ENCODE measurements at regions not wholly inside any gene's neighbourhood (a gene's known extent, or its start where the extent isn't known, plus 50 kb on each side); places are given as distances from the start of the nearest gene placed in this dataset.

DNA sequence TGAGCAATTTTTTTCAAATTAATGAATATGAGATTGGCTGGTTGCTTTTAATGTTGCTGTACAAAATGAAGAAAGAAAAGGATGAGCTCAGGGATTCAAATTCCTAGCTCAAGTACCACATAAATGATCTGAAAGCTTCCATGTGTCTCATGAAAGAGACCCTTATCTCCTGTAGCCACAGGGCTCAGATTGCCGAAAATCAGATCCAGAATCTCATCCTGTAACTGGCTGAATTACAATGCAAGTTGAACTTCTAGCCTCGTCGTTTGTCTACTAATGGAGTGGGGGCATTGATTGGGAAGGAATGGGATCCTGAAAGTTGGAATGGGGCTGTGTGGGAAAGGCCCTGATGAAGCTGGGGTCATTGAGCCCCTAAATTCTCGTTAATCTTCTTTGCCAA, 143.4 kb upstream of the ATP6AP2 start:
- H3K9me3 ChIP-seq (ENCODE audit: control insufficient read depth, low read depth, low read length): no peaks in the 10 kb centered on the region
- peaks cover 22% of the 10 kb centered on the region for H3K4me1 ChIP-seq (ENCODE audit: control insufficient read depth, insufficient read depth, low read length)
- no CpG with 5 or more reads among the region's 4 CpGs for WGBS (ENCODE audit: insufficient coverage, low lambda C conversion rate)
- H3K36me3 ChIP-seq (ENCODE audit: control insufficient read depth, insufficient read depth, low read length): no peaks in the 10 kb centered on the region
- no peak overlapping the region for H3K4me3 ChIP-seq (ENCODE audit: low read length)
- H3K27ac ChIP-seq (ENCODE audit: low read length): no peak overlapping the region
- DNase-seq: no peak
- no peaks in the 10 kb centered on the region for H3K27me3 ChIP-seq (ENCODE audit: control insufficient read depth, insufficient read depth, low read length)

DNA sequence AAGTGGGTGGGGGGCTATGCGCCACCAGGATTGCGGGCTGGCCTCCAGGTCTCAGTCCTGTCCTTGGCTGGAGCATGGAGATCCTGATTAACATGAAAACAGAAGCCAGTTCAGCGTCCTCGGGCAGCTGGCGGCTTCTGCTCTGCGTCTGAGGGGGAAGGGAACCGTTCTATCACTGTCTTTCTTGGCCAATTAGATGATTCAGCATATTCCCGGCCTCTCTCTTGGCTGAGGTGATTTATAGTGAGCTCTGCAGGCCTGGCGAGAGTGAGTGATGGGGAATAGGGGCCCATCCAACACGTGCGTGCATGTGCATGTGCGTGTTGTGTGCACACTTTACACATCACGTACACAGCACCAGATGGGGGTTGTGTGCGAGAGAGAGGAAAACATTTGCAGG, 145.8 kb upstream of the ATP6AP2 start:
- peaks cover 3% of the 10 kb centered on the region for H3K9me3 ChIP-seq (ENCODE audit: control insufficient read depth, low read depth, low read length)
- H3K4me1 ChIP-seq (ENCODE audit: control insufficient read depth, insufficient read depth, low read length): peaks cover 19% of the 10 kb centered on the region
- DNase-seq: peak; percentile 41 to 71
- H3K36me3 ChIP-seq (ENCODE audit: control insufficient read depth, insufficient read depth, low read length): no peaks in the 10 kb centered on the region
- no CpG with 5 or more reads among the region's 14 CpGs for WGBS (ENCODE audit: insufficient coverage, low lambda C conversion rate)
- no peak overlapping the region for H3K4me3 ChIP-seq (ENCODE audit: low read length)
- H3K27ac ChIP-seq (ENCODE audit: low read length): peak overlapping the region; percentile 47
- H3K27me3 ChIP-seq (ENCODE audit: control insufficient read depth, insufficient read depth, low read length): no peaks in the 10 kb centered on the region

DNA sequence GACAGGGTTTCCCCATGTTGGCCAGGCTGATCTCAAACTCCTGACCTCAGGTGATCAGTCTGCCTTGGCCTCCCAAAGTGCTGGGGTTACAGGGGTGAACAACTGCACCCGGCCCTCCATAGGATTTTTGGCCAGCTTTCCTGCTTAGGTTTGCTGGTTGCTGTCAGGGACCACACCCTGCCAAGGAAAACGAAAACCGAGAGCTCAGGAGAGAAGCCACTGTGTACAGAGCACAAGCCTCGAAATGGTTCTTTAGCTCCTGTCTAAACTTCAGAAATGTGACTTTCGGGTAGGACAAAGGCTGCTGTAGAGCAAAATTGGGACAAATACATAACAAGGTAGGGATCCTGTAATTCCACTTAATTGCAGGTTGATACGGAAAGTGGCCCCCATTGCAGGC, 146.3 kb upstream of the ATP6AP2 start:
- no CpG with 5 or more reads among the region's 6 CpGs for WGBS (ENCODE audit: insufficient coverage, low lambda C conversion rate)
- Histone ChIP-seq H3K27me3 (ENCODE audit: control insufficient read depth, insufficient read depth, low read length) (no peaks in the 10 kb centered on the region), H3K4me1 (ENCODE audit: control insufficient read depth, insufficient read depth, low read length) (peaks cover 19% of the 10 kb centered on the region), H3K36me3 (ENCODE audit: control insufficient read depth, insufficient read depth, low read length) (no peaks in the 10 kb centered on the region), H3K9me3 (ENCODE audit: control insufficient read depth, low read depth, low read length) (peaks cover 8% of the 10 kb centered on the region), H3K4me3 (ENCODE audit: low read length) (no peak overlapping the region), H3K27ac (ENCODE audit: low read length) (peak overlapping the region; percentile 47)
- no peak for DNase-seq

DNA sequence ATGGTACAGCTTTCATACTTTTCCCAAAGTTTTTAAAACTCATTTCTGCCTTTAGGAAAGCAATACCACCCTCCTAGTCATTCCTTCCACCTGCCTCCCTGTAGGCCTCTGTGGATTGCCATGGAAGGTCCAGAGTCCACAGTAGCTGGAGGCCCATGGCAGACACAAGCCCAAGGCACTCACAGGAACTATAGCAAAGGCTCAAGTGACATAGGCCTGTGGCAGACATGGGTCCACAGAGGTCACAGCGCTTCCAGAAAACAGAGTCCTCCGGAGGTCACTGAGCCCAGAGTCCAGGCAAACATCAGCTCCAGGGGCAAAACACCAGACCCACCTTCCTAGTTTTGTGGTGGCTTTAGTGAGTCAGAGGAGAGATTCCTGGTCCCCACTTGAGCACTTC, 147.6 kb upstream of the ATP6AP2 start:
- Histone ChIP-seq H3K27ac (ENCODE audit: low read length) (peak overlapping the region; percentile 63), H3K4me1 (ENCODE audit: control insufficient read depth, insufficient read depth, low read length) (peaks cover 19% of the 10 kb centered on the region), H3K27me3 (ENCODE audit: control insufficient read depth, insufficient read depth, low read length) (no peaks in the 10 kb centered on the region), H3K9me3 (ENCODE audit: control insufficient read depth, low read depth, low read length) (peaks cover 9% of the 10 kb centered on the region), H3K4me3 (ENCODE audit: low read length) (no peak overlapping the region), H3K36me3 (ENCODE audit: control insufficient read depth, insufficient read depth, low read length) (no peaks in the 10 kb centered on the region)
- DNase-seq: peak; percentile 49 to 77
- no CpG with 5 or more reads among the region's 2 CpGs for WGBS (ENCODE audit: insufficient coverage, low lambda C conversion rate)

DNA sequence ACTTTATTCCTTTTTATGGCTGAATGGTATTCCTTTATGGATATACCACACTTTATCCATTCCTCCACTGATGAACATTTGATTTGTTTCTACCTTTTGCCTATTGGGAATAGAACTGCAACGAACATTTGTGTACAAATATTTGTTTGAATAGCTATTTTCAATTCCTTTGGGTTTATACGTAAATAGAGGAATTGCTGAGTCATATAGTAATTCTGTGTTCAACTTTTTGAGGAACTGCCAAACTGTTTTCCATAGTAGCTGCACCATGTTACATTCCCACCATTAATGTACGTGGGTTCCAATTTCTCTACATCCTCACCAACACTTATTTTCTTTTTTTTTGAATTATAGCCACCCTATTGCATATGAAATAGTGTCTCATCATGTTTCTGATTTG, 156.5 kb upstream of the ATP6AP2 start:
- no peak for DNase-seq
- 100% methylated on average over 1 of the region's 3 CpGs for WGBS (ENCODE audit: insufficient coverage, low lambda C conversion rate)
- Histone ChIP-seq H3K36me3 (ENCODE audit: control insufficient read depth, insufficient read depth, low read length) (no peaks in the 10 kb centered on the region), H3K27ac (ENCODE audit: low read length) (no peak overlapping the region), H3K9me3 (ENCODE audit: control insufficient read depth, low read depth, low read length) (peaks cover 4% of the 10 kb centered on the region), H3K4me3 (ENCODE audit: low read length) (no peak overlapping the region), H3K4me1 (ENCODE audit: control insufficient read depth, insufficient read depth, low read length) (peaks cover 3% of the 10 kb centered on the region), H3K27me3 (ENCODE audit: control insufficient read depth, insufficient read depth, low read length) (no peaks in the 10 kb centered on the region)

DNA sequence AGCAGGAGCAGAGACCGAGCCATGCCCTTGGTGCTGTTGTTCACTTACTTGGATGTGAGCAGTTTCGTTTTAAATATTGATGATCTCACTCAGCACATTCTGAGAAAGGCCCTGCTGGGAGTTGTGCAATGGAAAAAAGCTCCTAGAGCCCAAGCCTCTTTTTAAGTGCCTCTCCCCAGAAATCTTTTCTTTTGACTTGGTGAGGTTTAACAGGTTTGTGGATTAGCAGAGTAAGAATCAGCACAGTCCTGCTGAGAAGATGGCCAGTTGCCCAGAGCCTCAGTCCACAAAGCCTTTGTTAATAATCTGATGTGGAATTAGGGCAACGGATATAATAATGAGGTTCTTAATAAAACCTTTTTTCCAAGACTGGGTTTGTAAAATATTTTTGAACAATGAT, 157.5 kb upstream of the ATP6AP2 start:
- H3K27ac ChIP-seq (ENCODE audit: low read length): no peak overlapping the region

DNA sequence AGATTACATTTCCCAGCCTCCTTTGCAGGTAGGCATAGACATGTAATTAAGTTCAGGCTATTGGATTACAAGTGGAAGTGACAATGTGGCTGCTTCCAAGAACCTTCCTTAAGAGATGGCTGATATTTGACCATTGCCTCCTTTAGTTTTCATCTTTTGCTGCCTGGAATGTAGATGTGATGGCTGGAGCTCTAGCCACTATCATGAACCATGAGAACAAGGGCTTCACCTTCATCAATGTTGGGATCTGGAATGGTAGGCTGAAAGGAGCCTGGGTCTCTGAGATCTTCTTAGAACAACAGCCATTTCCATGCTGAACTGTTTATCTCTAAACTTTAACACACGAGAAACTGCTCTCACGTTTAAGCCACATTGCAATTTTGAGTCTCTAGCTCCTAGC, 158.7 kb upstream of the ATP6AP2 start:
- H3K27me3 ChIP-seq (ENCODE audit: control insufficient read depth, insufficient read depth, low read length): no peaks in the 10 kb centered on the region
- WGBS (ENCODE audit: insufficient coverage, low lambda C conversion rate): no CpG with 5 or more reads among the region's 2 CpGs
- H3K36me3 ChIP-seq (ENCODE audit: control insufficient read depth, insufficient read depth, low read length): no peaks in the 10 kb centered on the region
- H3K27ac ChIP-seq (ENCODE audit: low read length): no peak overlapping the region
- H3K4me3 ChIP-seq (ENCODE audit: low read length): no peak overlapping the region
- no peaks in the 10 kb centered on the region for H3K9me3 ChIP-seq (ENCODE audit: control insufficient read depth, low read depth, low read length)
- DNase-seq: no peak
- H3K4me1 ChIP-seq (ENCODE audit: control insufficient read depth, insufficient read depth, low read length): no peaks in the 10 kb centered on the region

More for the DNA sequence above, 157.5 kb upstream of the ATP6AP2 start:
- Histone ChIP-seq H3K27me3 (ENCODE audit: control insufficient read depth, insufficient read depth, low read length) (no peaks in the 10 kb centered on the region), H3K36me3 (ENCODE audit: control insufficient read depth, insufficient read depth, low read length) (no peaks in the 10 kb centered on the region), H3K9me3 (ENCODE audit: control insufficient read depth, low read depth, low read length) (peaks cover 4% of the 10 kb centered on the region), H3K4me1 (ENCODE audit: control insufficient read depth, insufficient read depth, low read length) (peaks cover 3% of the 10 kb centered on the region), H3K4me3 (ENCODE audit: low read length) (no peak overlapping the region)
- no CpG with 5 or more reads among the region's 3 CpGs for WGBS (ENCODE audit: insufficient coverage, low lambda C conversion rate)
- no peak for DNase-seq

DNA sequence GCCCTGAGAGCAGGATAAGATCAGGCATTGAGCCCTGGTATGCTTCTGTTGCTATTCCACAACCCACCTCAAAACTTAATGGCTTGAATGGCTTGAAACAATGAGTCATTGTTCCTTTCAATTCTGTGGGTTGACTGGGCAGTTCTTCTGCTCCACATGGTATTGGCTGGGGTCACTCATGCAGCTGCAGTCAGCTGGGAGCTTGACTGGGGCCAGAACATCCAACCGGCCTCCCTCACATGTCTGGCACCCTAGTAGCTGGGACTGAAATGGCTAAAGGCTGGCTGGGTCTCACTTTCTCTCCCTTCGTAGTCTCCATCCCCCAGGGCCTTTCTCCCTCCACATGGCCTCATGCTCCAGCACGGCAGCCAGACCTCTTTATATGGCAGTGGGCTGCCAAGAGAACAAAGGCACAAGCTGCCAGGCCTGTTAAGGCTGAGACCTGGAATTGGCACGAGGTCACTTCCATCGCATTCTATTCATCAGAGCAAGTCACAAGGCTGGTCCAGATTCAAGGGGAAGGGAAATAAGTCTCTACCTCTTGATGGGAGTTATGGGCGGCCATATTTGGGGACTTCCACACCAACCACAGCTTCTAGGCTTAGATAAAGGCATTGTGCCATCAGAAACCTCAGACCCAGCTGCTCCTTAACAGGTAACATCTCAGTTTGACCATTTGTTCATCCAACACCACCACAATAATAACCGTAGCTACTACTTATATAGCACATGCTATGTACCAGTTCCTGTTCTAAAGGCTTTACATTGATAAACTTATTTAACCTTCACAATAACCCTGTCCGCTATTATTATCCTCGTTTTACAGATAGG, 159.7 kb upstream of the ATP6AP2 start:
- H3K4me3 ChIP-seq (ENCODE audit: low read length): no peak overlapping the region
- no CpG with 5 or more reads among the region's 9 CpGs for WGBS (ENCODE audit: insufficient coverage, low lambda C conversion rate)
- H3K4me1 ChIP-seq (ENCODE audit: control insufficient read depth, insufficient read depth, low read length): no peaks in the 10 kb centered on the region
- no peaks in the 10 kb centered on the region for H3K9me3 ChIP-seq (ENCODE audit: control insufficient read depth, low read depth, low read length)
- no peak for DNase-seq
- no peak overlapping the region for H3K27ac ChIP-seq (ENCODE audit: low read length)
- no peaks in the 10 kb centered on the region for H3K27me3 ChIP-seq (ENCODE audit: control insufficient read depth, insufficient read depth, low read length)
- H3K36me3 ChIP-seq (ENCODE audit: control insufficient read depth, insufficient read depth, low read length): no peaks in the 10 kb centered on the region

DNA sequence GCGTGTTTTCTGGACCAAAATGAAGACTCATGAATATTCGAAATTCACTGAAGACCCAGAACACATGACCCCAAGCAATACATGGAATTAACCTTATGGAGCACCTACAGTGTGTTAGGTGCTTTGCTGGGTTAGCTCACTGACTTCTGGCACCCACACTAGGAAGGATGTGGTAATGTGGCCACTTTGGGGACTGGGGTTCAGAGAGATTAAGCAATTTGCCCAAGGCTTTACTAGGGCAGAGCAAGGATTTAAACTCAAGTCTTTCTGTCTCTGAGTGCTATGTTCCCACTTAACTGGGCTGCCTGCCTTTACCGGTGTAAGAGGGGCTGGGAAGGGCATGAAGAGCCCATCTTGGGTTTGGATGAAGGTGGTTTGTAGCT, 162.0 kb upstream of the ATP6AP2 start:
- DNase-seq: no peak
- H3K4me3 ChIP-seq (ENCODE audit: low read length): no peak overlapping the region
- H3K9me3 ChIP-seq (ENCODE audit: control insufficient read depth, low read depth, low read length): no peaks in the 10 kb centered on the region
- H3K27ac ChIP-seq (ENCODE audit: low read length): no peak overlapping the region
- H3K27me3 ChIP-seq (ENCODE audit: control insufficient read depth, insufficient read depth, low read length): no peaks in the 10 kb centered on the region
- no peaks in the 10 kb centered on the region for H3K36me3 ChIP-seq (ENCODE audit: control insufficient read depth, insufficient read depth, low read length)
- H3K4me1 ChIP-seq (ENCODE audit: control insufficient read depth, insufficient read depth, low read length): no peaks in the 10 kb centered on the region
- WGBS (ENCODE audit: insufficient coverage, low lambda C conversion rate): no CpG with 5 or more reads among the region's 3 CpGs

DNA sequence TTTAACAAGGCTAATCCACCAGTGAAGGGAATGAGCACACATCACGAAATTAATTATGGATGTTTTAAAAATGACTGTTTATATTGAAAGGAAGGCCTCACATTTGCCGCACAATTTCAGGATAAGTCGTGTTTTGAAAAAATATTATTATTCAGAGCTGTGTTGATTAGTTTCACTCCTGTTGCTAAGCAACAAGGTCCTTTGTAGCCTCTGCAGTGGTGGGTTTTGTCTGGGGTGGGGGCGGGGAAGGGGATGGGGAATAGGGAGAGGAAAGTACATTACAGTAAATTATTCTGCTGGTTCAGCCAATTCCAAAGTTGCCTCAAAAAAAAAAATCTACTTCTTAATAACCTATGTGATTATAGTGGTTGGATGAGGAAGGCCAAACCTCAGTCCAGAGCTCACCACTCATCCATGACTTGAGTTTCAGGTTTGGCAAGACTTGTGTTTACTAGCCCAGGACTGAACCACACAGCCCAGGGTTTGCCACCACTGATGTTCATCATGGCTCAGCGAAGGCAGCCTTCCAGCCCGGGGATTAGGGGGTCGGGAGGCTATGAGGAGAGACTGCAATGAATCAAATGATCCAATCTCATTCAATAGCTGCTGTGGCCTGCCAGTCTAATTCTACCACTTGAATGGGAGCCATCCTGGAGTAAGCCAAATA, 162.5 kb upstream of the ATP6AP2 start:
- H3K27me3 ChIP-seq (ENCODE audit: control insufficient read depth, insufficient read depth, low read length): no peaks in the 10 kb centered on the region
- no peaks in the 10 kb centered on the region for H3K9me3 ChIP-seq (ENCODE audit: control insufficient read depth, low read depth, low read length)
- no peaks in the 10 kb centered on the region for H3K36me3 ChIP-seq (ENCODE audit: control insufficient read depth, insufficient read depth, low read length)
- 80% methylated on average over 1 of the region's 7 CpGs for WGBS (ENCODE audit: insufficient coverage, low lambda C conversion rate)
- H3K4me1 ChIP-seq (ENCODE audit: control insufficient read depth, insufficient read depth, low read length): no peaks in the 10 kb centered on the region
- no peak overlapping the region for H3K4me3 ChIP-seq (ENCODE audit: low read length)
- DNase-seq: no peak
- H3K27ac ChIP-seq (ENCODE audit: low read length): no peak overlapping the region

Measured in large intestine (tissue), 3 donors.